ENCODE measurements at regions not wholly inside any gene's neighbourhood (a gene's known extent, or its start where the extent isn't known, plus 50 kb on each side); places are given as distances from the start of the nearest gene placed in this dataset.

- no peak for TF ChIP-seq CTCF (conservative IDR thresholded peaks at IDR 0.05; ENCODE audit: low read depth, low read length)
- no peak overlapping the region for H3K4me3 ChIP-seq (ENCODE audit: low read depth, low read length)
- no peak for DNase-seq (ENCODE audit: low read depth)
Observed at GRCh38 chr15:57782731-57783130, 76.2 kb downstream of the POLR2M start.

DNA sequence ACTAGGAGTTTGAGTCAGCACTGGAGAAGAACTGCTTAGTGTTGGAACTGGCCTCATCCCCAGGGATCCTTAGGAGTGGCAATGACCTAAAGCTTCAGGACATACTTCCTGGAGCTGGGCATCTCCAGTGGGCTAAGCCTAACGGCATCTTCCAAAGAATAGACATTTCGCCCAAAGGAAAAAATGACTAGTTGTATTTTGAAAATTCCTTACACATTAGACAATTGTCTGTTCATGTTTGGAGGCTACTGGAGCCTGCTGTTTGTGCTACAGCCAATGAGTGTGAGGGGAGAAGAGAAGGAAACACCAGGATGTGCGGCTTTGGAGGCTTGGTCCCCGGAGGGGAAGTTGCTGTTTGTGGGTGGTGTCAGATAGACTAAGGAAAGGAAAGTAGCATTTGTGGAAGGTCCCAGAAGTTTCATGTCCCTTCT lies 77.6 kb downstream of the POLR2M start:
- DNase-seq (ENCODE audit: low read depth), result peak; percentile 3
- H3K4me3 ChIP-seq (ENCODE audit: low read depth, low read length), result no peak overlapping the region
- TF ChIP-seq CTCF (conservative IDR thresholded peaks at IDR 0.05; ENCODE audit: low read depth, low read length), result no peak

- no peak for TF ChIP-seq CTCF (conservative IDR thresholded peaks at IDR 0.05; ENCODE audit: low read depth, low read length)
- DNase-seq (ENCODE audit: low read depth), result no peak
- H3K4me3 ChIP-seq (ENCODE audit: low read depth, low read length), result no peak overlapping the region
Observed at GRCh38 chr15:57785039-57785438, 78.5 kb downstream of the POLR2M start.

- no peak overlapping the region for H3K4me3 ChIP-seq (ENCODE audit: low read depth, low read length)
- no peak for TF ChIP-seq CTCF (conservative IDR thresholded peaks at IDR 0.05; ENCODE audit: low read depth, low read length)
- no peak for DNase-seq (ENCODE audit: low read depth)
Observed at GRCh38 chr15:57785959-57786358, 79.4 kb downstream of the POLR2M start.

DNA sequence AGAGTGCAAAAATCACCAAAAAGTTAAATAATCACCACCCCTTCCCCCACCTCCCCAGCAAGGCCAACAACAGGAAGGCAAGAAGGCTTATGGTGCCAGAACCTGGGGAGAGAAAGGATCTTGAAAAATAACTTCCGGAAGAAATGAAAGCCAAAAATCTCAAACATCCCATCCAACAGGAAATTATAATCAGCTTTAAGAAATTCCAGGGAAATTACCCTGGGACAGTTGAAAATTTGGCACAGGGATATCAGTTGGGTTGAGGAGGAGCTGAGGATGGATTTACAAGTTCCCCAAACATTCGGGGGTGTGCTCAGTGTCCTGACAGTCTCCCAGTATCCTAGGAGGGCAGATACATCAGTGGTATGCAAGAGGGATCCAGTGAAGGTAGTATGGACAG lies 82.7 kb downstream of the POLR2M start:
- DNase-seq (ENCODE audit: low read depth), result no peak
- no peak overlapping the region for H3K4me3 ChIP-seq (ENCODE audit: low read depth, low read length)
- TF ChIP-seq CTCF (conservative IDR thresholded peaks at IDR 0.05; ENCODE audit: low read depth, low read length), result no peak

DNA sequence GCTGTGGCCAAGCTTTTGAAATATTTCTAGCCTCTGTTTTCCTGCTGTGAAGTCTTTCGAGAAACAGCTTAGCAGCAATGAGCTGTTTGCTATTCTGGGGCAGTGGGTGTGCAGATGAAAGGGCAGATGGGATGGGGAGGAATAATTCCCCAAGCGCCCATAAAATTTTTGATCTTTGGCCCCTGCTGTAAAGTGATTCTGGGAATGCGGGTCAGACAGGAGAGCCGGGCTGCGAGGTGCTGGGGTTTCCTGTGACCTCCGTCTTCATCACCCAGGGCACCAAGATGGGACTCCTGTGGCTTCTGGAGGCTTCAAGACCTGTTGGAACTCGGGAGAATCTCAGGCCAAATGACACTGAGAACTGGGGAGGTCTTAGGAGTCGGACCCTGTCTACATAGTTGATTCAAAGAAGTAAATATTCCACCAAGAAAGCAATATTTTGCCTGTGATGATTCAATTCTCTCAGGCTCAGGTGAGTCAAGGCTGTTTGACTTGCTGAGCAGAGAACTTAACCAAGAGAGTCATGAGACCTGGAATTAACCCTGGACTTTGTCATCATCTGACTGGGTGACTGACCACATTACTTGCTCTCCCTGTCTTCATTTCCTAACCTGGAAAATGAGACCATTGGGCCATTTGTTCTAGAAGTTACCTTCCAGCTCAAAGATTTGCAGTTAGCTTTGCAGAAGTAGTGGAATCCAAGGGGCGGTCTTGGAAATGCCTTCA lies 86.4 kb downstream of the POLR2M start:
- no peak for TF ChIP-seq CTCF (conservative IDR thresholded peaks at IDR 0.05; ENCODE audit: low read depth, low read length)
- DNase-seq (ENCODE audit: low read depth), result no peak
- no peak overlapping the region for H3K4me3 ChIP-seq (ENCODE audit: low read depth, low read length)

GRCh38 chr15:57795261-57795660 lies 88.7 kb downstream of the POLR2M start:
- H3K4me3 ChIP-seq (ENCODE audit: low read depth, low read length), result no peak overlapping the region
- DNase-seq (ENCODE audit: low read depth), result no peak
- no peak for TF ChIP-seq CTCF (conservative IDR thresholded peaks at IDR 0.05; ENCODE audit: low read depth, low read length)

Data from choroid plexus epithelial cell (primary cell).